Endodermal cell (in vitro differentiated cells): ENCODE measurements at regions not wholly inside any gene's neighbourhood (a gene's known extent, or its start where the extent isn't known, plus 50 kb on each side); places are given as distances from the start of the nearest gene placed in this dataset.

Experiments used
- DNase-seq: peaks from one replicate; pipeline ENCODE4 v3.0.0-alpha.2; 2017
- H3K27ac ChIP-seq: 2 replicates; pipeline ENCODE4 v1.5.1; 2013; ENCODE audit warnings: mild to moderate bottlenecking, low read depth, low read length, moderate library complexity
- H3K27me3 ChIP-seq: 2 replicates; pipeline ENCODE4 v1.6.1; 2013; ENCODE audit warnings: mild to moderate bottlenecking, low read length, moderate library complexity; ENCODE audit not compliant: insufficient read depth, control insufficient read depth, poor library complexity, severe bottlenecking
- H3K36me3 ChIP-seq: 2 replicates; pipeline ENCODE4 v1.7.0; 2013; ENCODE audit warnings: mild to moderate bottlenecking, low read length, moderate library complexity; ENCODE audit not compliant: control insufficient read depth, insufficient read depth
- H3K4me1 ChIP-seq: one replicate; pipeline ENCODE4 v1.7.0; 2013; ENCODE audit warnings: low read length; ENCODE audit not compliant: control insufficient read depth, insufficient read depth
- H3K4me3 ChIP-seq: 2 replicates; pipeline ENCODE4 v1.5.1; 2013; ENCODE audit warnings: mild to moderate bottlenecking, low read length, moderate library complexity
- H3K9ac ChIP-seq: 2 replicates; pipeline ENCODE4 v1.6.1; 2013; ENCODE audit warnings: mild to moderate bottlenecking, low read length, moderate library complexity; ENCODE audit not compliant: poor library complexity, severe bottlenecking; ENCODE audit errors: extremely low read depth
- H3K9me3 ChIP-seq: 2 replicates; pipeline ENCODE4 v1.6.1; 2013; ENCODE audit warnings: mild to moderate bottlenecking, low read length, moderate library complexity; ENCODE audit not compliant: control insufficient read depth
- H3K27ac Mint-ChIP-seq: 2 replicates; pipeline ENCODE4 v1.8.0; 2020; ENCODE audit warnings: mixed read lengths
- H3K27me3 Mint-ChIP-seq: 2 replicates; pipeline ENCODE4 v1.8.0; 2021; ENCODE audit warnings: mild to moderate bottlenecking, mixed read lengths; ENCODE audit not compliant: insufficient read depth
- H3K36me3 Mint-ChIP-seq: 2 replicates; pipeline ENCODE4 v1.8.0; 2020; ENCODE audit warnings: low read depth, mixed read lengths
- H3K4me1 Mint-ChIP-seq: 2 replicates; pipeline ENCODE4 v1.8.0; 2020; ENCODE audit warnings: mixed read lengths
- H3K4me3 Mint-ChIP-seq: 2 replicates; pipeline ENCODE4 v1.8.0; 2020; ENCODE audit warnings: mild to moderate bottlenecking, moderate library complexity, mixed read lengths
- H3K9me3 Mint-ChIP-seq: 2 replicates; pipeline ENCODE4 v1.8.0; 2020; ENCODE audit warnings: mild to moderate bottlenecking, mixed read lengths
- WGBS, 2 experiments: methylation state at CpG; one replicate each; pipeline versions ENCODE4 v1.1.5 to v1.1.7; 2013; ENCODE audit warnings: missing lambda C conversion rate in 2 of 2, mixed read lengths in 1 of 2; ENCODE audit not compliant: insufficient coverage in 1 of 2, insufficient read length in 1 of 2; 5-methylcytosine and 5-hydroxymethylcytosine counted together
- TF ChIP-seq, protein P1 (sequence below): fragments of 200-600 bp; sonication (generic); conservative IDR thresholded peaks from 2 replicates; pipeline ENCODE4 v1.5.0; 2021; ENCODE audit warnings: antibody characterized with exemption, mild to moderate bottlenecking

DNA sequence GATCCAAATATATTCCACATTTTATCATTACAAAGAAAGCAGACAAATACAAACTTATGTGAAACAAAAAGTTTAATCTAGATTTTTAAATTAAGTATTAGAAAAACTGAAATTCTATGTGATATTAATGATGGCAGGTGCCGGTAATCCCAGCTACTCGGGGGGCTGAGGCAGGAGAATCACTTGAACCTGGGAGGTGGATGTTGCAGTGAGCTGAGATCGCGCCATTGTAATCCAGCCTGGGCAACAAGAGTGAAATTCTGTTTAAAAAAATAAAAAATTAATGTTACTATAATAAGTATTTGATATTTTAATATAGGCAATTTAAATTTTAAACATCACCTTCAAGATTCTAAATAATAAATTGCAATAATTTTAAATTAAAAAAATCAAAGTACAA, 400.6 kb downstream of the PABPC4L start:
- TF ChIP-seq, protein P1, sequence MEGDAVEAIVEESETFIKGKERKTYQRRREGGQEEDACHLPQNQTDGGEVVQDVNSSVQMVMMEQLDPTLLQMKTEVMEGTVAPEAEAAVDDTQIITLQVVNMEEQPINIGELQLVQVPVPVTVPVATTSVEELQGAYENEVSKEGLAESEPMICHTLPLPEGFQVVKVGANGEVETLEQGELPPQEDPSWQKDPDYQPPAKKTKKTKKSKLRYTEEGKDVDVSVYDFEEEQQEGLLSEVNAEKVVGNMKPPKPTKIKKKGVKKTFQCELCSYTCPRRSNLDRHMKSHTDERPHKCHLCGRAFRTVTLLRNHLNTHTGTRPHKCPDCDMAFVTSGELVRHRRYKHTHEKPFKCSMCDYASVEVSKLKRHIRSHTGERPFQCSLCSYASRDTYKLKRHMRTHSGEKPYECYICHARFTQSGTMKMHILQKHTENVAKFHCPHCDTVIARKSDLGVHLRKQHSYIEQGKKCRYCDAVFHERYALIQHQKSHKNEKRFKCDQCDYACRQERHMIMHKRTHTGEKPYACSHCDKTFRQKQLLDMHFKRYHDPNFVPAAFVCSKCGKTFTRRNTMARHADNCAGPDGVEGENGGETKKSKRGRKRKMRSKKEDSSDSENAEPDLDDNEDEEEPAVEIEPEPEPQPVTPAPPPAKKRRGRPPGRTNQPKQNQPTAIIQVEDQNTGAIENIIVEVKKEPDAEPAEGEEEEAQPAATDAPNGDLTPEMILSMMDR: no peak
- no peaks in the 10 kb centered on the region for H3K4me1 ChIP-seq
- no peak overlapping the region for H3K4me3 ChIP-seq
- WGBS, 2 experiments: 97 to 100% methylated on average over 2 to 4 of the region's 4 CpGs
- H3K4me1 Mint-ChIP-seq: peaks cover 2% of the 10 kb centered on the region
- no peak overlapping the region for H3K9ac ChIP-seq
- no peaks in the 10 kb centered on the region for H3K9me3 ChIP-seq
- H3K27ac ChIP-seq: no peak overlapping the region
- H3K4me3 Mint-ChIP-seq: no peak overlapping the region
- no peaks in the 10 kb centered on the region for H3K27me3 Mint-ChIP-seq
- no peak overlapping the region for H3K27ac Mint-ChIP-seq
- H3K27me3 ChIP-seq: no peaks in the 10 kb centered on the region
- no peaks in the 10 kb centered on the region for H3K36me3 ChIP-seq
- no peaks in the 10 kb centered on the region for H3K36me3 Mint-ChIP-seq
- no peak for DNase-seq
- no peaks in the 10 kb centered on the region for H3K9me3 Mint-ChIP-seq

DNA sequence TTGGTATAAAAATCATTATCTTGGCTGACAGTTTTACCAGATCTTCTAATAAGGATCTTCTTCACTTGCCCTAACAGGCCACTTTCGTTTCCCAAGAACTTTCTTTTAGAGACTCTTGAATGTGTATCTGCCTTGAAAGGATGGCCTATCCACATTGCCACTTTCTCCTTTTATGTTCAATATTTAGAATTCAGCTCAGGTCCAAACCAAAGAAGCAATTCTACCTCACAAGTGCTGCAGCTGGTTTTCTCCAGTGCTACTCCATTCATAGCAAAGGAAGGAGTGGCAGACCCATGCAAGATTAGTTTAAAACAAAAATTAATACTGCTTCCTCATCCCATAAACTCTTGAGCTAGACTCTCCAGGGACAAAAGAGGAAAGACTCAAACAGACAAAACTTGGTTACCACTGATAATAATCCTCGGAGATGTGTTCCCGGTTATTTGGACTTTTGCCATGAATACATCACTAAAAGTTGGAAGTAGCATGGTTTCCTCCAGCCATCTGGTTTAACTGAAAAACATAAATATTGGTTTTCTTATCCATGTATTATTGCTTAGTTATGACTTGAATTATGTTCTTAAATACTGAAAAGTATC, 401.8 kb downstream of the PABPC4L start:
- no peak overlapping the region for H3K4me3 Mint-ChIP-seq

DNA sequence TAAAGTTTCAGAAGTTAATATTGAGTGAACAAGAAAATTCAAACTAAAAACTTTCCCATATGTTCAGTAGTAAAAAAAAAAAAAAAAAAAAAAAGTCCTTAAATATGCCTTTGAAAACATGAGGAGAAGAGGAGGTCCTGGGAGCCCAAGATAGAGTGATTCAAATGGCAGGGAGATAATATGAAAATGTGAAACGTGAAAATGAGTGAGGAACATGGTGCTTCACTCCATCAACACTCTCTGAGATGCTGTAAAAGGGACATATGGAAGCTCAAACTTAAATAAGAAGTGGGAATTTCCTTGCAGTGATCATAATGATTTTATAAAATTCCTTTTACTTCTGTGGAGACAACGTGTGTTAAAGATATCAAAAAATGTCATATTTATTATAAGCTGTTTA, 423.9 kb downstream of the PABPC4L start:
- peaks cover 12% of the 10 kb centered on the region for H3K9me3 ChIP-seq

More for the DNA sequence above, 401.8 kb downstream of the PABPC4L start:
- H3K27me3 Mint-ChIP-seq: no peaks in the 10 kb centered on the region
- TF ChIP-seq, protein P1: no peak
- Histone ChIP-seq H3K36me3 (no peaks in the 10 kb centered on the region), H3K4me3 (no peak overlapping the region), H3K27me3 (no peaks in the 10 kb centered on the region), H3K9me3 (no peaks in the 10 kb centered on the region), H3K27ac (no peak overlapping the region), H3K4me1 (no peaks in the 10 kb centered on the region), H3K9ac (no peak overlapping the region)
- peaks cover 2% of the 10 kb centered on the region for H3K4me1 Mint-ChIP-seq
- no peaks in the 10 kb centered on the region for H3K36me3 Mint-ChIP-seq
- DNase-seq: no peak
- WGBS, 2 experiments: 57 to 80% methylated on average over 1 to 3 of the region's 3 CpGs
- no peaks in the 10 kb centered on the region for H3K9me3 Mint-ChIP-seq
- no peak overlapping the region for H3K27ac Mint-ChIP-seq

More for the DNA sequence above, 423.9 kb downstream of the PABPC4L start:
- Mint-ChIP-seq H3K9me3 (peaks cover 14% of the 10 kb centered on the region), H3K4me3 (no peak overlapping the region), H3K36me3 (peaks cover 3% of the 10 kb centered on the region), H3K4me1 (no peaks in the 10 kb centered on the region), H3K27me3 (no peaks in the 10 kb centered on the region), H3K27ac (no peak overlapping the region)
- no peaks in the 10 kb centered on the region for H3K36me3 ChIP-seq
- 91 to 100% methylated on average over 1 of the region's 2 CpGs for WGBS, 2 experiments
- H3K27me3 ChIP-seq: no peaks in the 10 kb centered on the region
- no peaks in the 10 kb centered on the region for H3K4me1 ChIP-seq
- H3K9ac ChIP-seq: no peak overlapping the region
- no peak for DNase-seq
- TF ChIP-seq, protein P1: no peak
- H3K4me3 ChIP-seq: no peak overlapping the region
- H3K27ac ChIP-seq: no peak overlapping the region
